Endodermal cell (in vitro differentiated cells): ENCODE measurements at regions not wholly inside any gene's neighbourhood (a gene's known extent, or its start where the extent isn't known, plus 50 kb on each side); places are given as distances from the start of the nearest gene placed in this dataset.

Experiments used
- DNase-seq: peaks from one replicate; pipeline ENCODE4 v3.0.0-alpha.2; 2017
- H3K27ac ChIP-seq: 2 replicates; pipeline ENCODE4 v1.5.1; 2013; ENCODE audit warnings: mild to moderate bottlenecking, low read depth, low read length, moderate library complexity
- H3K27me3 ChIP-seq: 2 replicates; pipeline ENCODE4 v1.6.1; 2013; ENCODE audit warnings: mild to moderate bottlenecking, low read length, moderate library complexity; ENCODE audit not compliant: insufficient read depth, control insufficient read depth, poor library complexity, severe bottlenecking
- H3K36me3 ChIP-seq: 2 replicates; pipeline ENCODE4 v1.7.0; 2013; ENCODE audit warnings: mild to moderate bottlenecking, low read length, moderate library complexity; ENCODE audit not compliant: control insufficient read depth, insufficient read depth
- H3K4me1 ChIP-seq: one replicate; pipeline ENCODE4 v1.7.0; 2013; ENCODE audit warnings: low read length; ENCODE audit not compliant: control insufficient read depth, insufficient read depth
- H3K4me3 ChIP-seq: 2 replicates; pipeline ENCODE4 v1.5.1; 2013; ENCODE audit warnings: mild to moderate bottlenecking, low read length, moderate library complexity
- H3K9ac ChIP-seq: 2 replicates; pipeline ENCODE4 v1.6.1; 2013; ENCODE audit warnings: mild to moderate bottlenecking, low read length, moderate library complexity; ENCODE audit not compliant: poor library complexity, severe bottlenecking; ENCODE audit errors: extremely low read depth
- H3K9me3 ChIP-seq: 2 replicates; pipeline ENCODE4 v1.6.1; 2013; ENCODE audit warnings: mild to moderate bottlenecking, low read length, moderate library complexity; ENCODE audit not compliant: control insufficient read depth
- H3K27ac Mint-ChIP-seq: 2 replicates; pipeline ENCODE4 v1.8.0; 2020; ENCODE audit warnings: mixed read lengths
- H3K27me3 Mint-ChIP-seq: 2 replicates; pipeline ENCODE4 v1.8.0; 2021; ENCODE audit warnings: mild to moderate bottlenecking, mixed read lengths; ENCODE audit not compliant: insufficient read depth
- H3K36me3 Mint-ChIP-seq: 2 replicates; pipeline ENCODE4 v1.8.0; 2020; ENCODE audit warnings: low read depth, mixed read lengths
- H3K4me1 Mint-ChIP-seq: 2 replicates; pipeline ENCODE4 v1.8.0; 2020; ENCODE audit warnings: mixed read lengths
- H3K4me3 Mint-ChIP-seq: 2 replicates; pipeline ENCODE4 v1.8.0; 2020; ENCODE audit warnings: mild to moderate bottlenecking, moderate library complexity, mixed read lengths
- H3K9me3 Mint-ChIP-seq: 2 replicates; pipeline ENCODE4 v1.8.0; 2020; ENCODE audit warnings: mild to moderate bottlenecking, mixed read lengths
- CTCF ChIP-seq: fragments of 200-600 bp; sonication (generic); conservative IDR thresholded peaks from 2 replicates; pipeline ENCODE4 v1.5.0; 2021; ENCODE audit warnings: antibody characterized with exemption, mild to moderate bottlenecking
- WGBS, 2 experiments: methylation state at CpG; one replicate each; pipeline versions ENCODE4 v1.1.5 to v1.1.7; 2013; ENCODE audit warnings: missing lambda C conversion rate in 2 of 2, mixed read lengths in 1 of 2; ENCODE audit not compliant: insufficient coverage in 1 of 2, insufficient read length in 1 of 2; 5-methylcytosine and 5-hydroxymethylcytosine counted together

GRCh38 chr2:81266106-81266505 lies 961.6 kb upstream of the LRRTM1 start:
- H3K27me3 ChIP-seq, result no peaks in the 10 kb centered on the region
- Mint-ChIP-seq H3K4me1 (peaks cover 1% of the 10 kb centered on the region), H3K27me3 (no peaks in the 10 kb centered on the region), H3K27ac (no peak overlapping the region), H3K4me3 (no peak overlapping the region), H3K9me3 (peaks cover 26% of the 10 kb centered on the region), H3K36me3 (peaks cover 3% of the 10 kb centered on the region)
- WGBS, 2 experiments, result 0% methylated on average over 1 of the region's 1 CpG; no CpG with 5 or more reads in 1 of the 2 experiments
- peaks cover 18% of the 10 kb centered on the region for H3K9me3 ChIP-seq
- no peak overlapping the region for H3K9ac ChIP-seq
- no peaks in the 10 kb centered on the region for H3K4me1 ChIP-seq
- H3K4me3 ChIP-seq, result no peak overlapping the region
- no peak overlapping the region for H3K27ac ChIP-seq
- no peaks in the 10 kb centered on the region for H3K36me3 ChIP-seq
- peak; percentile 84 for TF ChIP-seq CTCF
- peak; percentile 67 for DNase-seq

GRCh38 chr2:81263989-81264388 lies 959.4 kb upstream of the LRRTM1 start:
- Mint-ChIP-seq H3K9me3 (peaks cover 7% of the 10 kb centered on the region), H3K27me3 (no peaks in the 10 kb centered on the region), H3K27ac (no peak overlapping the region), H3K4me1 (peaks cover 1% of the 10 kb centered on the region), H3K36me3 (peaks cover 3% of the 10 kb centered on the region), H3K4me3 (no peak overlapping the region)
- Histone ChIP-seq H3K9ac (no peak overlapping the region), H3K27me3 (no peaks in the 10 kb centered on the region), H3K9me3 (peaks cover 10% of the 10 kb centered on the region), H3K4me1 (no peaks in the 10 kb centered on the region), H3K4me3 (no peak overlapping the region), H3K36me3 (no peaks in the 10 kb centered on the region), H3K27ac (no peak overlapping the region)
- TF ChIP-seq CTCF, result no peak
- DNase-seq, result no peak

- Histone ChIP-seq H3K4me1 (no peaks in the 10 kb centered on the region), H3K4me3 (no peak overlapping the region), H3K9ac (no peak overlapping the region), H3K36me3 (no peaks in the 10 kb centered on the region), H3K27me3 (no peaks in the 10 kb centered on the region), H3K9me3 (no peaks in the 10 kb centered on the region), H3K27ac (no peak overlapping the region)
- no peak for DNase-seq
- Mint-ChIP-seq H3K4me1 (no peaks in the 10 kb centered on the region), H3K4me3 (no peak overlapping the region), H3K36me3 (no peaks in the 10 kb centered on the region), H3K9me3 (no peaks in the 10 kb centered on the region), H3K27ac (no peak overlapping the region), H3K27me3 (no peaks in the 10 kb centered on the region)
- WGBS, 2 experiments, result 100% methylated on average over 1 of the region's 1 CpG; no CpG with 5 or more reads in 1 of the 2 experiments
- TF ChIP-seq CTCF, result no peak
These were observed 955.8 kb upstream of the LRRTM1 start for GRCh38 chr2:81260320-81260719.
